Ecto neural progenitor cell (in vitro differentiated cells): ENCODE measurements at regions not wholly inside any gene's neighbourhood (a gene's known extent, or its start where the extent isn't known, plus 50 kb on each side); places are given as distances from the start of the nearest gene placed in this dataset.

Experiments used
- DNase-seq: peaks from one replicate; pipeline ENCODE4 v3.0.0-alpha.2; 2018; ENCODE audit warnings: low spot score

DNA sequence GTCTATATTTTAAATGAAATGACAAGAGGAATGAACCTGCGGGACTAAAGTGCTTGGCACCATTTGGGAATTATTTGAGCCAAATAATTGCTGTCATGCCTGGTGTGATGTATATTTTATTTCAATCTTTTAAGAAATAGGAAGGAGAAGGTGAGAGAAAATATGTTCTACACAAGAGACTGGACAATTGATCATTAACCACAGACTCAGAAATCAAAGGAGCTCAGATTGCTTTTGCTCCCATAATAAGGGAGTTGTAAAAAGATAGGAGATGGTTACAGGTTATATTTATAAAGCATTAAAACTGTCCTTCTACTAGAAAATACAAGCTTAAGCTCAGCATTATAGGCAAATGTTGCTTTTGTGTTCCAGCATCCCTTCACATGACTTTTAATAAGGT, 515.2 kb upstream of the SULF2 start:
- no peak for DNase-seq

DNA sequence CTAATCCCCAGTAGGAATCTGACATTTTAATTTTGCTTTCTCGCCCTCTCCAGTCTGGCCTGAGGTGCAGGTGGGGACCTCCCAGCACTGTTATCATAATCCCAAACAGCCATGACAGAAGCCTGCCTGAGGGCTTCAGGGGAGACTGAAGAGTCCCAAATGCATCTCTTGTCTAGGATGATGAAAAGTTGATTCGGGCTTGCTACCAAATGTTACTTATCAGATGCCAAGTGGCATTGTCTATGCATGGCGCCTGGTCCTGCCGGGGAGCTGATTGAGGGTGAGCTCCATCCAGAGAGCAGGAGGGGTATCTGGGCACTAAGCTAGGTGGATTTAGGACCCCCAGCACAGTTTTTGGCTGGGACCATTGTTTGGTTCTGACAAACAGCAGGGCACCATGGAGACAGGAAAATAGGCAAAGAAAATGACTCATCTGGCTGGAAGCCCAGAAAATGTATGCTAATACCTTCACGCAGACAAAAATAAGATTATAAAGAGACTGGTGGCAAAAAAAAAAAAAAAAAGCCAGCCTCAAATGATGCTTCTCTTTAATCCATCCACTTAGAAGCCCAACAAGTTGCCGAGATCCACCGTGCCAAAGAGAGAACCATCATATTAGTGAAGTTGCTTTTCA, 513.7 kb upstream of the SULF2 start:
- no peak for DNase-seq

DNA sequence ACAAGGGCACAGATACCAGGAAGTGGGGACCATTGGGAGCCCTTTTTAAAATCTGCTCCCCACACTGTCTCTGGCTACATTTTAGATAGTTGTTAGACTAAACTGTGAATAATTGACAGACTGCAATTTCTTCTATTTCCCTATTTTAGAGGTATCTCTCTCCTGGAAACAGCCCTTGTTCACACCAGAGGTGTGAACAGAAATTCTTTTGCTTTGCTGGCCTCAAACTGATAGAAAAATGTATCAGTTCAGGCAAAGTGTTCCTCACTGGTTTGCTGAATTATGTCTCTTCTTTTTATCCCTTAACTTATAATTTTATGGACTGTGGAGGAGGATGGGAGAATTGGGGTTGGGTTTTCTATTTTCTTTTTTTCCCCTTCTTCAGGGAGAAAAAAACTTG, 513.2 kb upstream of the SULF2 start:
- peak; percentile 3 for DNase-seq

DNA sequence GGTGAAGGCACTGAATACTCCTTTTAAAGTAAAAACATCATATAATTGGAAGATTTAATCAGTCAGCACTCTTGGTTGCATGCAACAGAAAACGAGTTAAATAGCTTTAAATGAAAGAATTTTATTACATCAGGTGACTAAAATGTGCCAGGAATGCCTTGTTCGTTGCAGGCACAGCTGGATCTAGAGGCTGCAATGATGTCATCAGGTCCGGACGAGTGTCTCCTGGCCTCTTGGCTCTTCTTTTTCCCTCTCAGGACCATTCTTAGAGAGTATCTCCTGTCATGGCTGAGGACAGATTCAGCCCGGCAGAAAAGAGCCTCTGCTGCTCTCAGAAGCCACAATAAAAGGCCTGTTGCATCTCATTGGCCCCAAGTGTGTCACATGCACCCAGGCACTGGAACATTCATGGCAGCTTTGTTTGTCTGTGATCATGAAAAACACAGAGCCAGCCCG, 510.7 kb upstream of the SULF2 start:
- no peak for DNase-seq

DNA sequence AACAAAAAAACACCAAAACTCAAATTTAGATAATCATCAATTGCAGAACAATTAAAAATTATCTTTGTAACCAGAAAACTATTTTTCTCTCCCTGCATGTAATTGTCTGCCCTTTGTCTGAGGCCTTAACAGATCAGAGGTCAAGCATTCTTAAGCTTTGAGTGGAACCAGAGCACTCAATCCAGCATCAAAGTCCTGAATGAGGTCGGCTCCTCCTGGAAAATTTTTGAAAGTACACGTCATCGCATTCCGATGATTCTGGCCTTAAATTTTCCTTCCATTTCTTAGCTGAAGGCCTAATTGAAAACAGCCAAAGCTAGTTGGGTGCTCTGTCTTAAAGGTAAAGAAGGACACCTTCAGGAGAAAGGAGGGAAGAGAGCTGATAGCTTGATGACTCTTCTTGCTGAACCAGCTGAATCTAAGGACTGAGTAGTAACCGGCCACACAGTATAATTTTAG, 510.2 kb upstream of the SULF2 start:
- DNase-seq: no peak

DNA sequence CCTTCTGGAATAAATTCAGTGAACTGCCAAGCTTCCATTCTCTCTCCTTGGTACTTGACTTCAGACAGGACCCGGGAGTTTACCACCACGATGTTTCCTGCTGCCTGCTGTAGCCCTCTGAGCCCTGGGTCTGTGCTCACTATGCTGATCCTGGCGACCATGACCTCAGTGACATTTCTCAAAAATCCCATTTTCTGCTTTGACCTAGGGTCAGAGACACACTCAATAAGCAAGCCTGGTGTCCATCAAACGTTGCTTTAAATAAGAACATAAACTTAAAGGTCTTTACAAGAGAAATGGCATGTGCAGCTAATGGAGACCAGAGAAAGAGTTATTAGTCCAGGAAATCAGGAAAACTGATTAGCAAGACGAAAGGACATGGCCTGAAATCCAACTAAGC, 509.7 kb upstream of the SULF2 start:
- no peak for DNase-seq

DNA sequence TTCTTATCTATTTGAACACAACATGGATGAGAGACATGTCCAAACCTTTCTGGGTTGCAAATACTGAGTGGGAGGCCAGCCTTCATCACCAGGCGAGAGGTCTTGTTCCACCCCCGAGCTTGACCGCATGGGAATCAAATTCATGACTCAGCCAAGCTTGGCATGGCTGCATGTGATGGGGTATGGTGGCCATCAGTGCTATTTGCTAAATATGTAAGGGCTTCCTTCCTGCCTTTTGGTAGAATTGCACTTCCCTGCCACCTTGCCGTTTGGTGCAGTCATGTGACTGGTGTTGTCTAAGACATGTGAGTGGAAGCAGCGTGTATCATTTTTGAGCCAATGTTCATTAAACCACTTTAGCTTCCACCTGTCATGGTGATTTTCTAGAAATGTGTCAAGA, 508.9 kb upstream of the SULF2 start:
- no peak for DNase-seq

DNA sequence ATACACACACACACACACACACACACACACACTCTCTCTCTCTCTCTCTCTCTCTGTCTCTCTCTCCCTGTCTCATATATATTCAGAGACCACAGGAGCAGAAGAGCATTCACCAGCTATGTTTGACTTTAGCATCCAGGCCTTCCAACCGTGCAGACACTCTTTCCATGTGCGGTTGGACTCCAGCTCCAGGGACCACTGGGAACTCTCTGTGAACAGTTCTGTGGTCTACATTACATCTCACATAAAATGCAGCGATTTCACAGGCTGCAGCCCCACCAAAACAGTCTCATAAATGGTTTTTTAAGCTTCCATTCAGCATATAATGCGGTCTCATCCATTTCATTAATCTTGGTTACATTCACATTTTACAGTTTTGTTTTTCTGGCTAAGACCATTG, 508.4 kb upstream of the SULF2 start:
- no peak for DNase-seq

DNA sequence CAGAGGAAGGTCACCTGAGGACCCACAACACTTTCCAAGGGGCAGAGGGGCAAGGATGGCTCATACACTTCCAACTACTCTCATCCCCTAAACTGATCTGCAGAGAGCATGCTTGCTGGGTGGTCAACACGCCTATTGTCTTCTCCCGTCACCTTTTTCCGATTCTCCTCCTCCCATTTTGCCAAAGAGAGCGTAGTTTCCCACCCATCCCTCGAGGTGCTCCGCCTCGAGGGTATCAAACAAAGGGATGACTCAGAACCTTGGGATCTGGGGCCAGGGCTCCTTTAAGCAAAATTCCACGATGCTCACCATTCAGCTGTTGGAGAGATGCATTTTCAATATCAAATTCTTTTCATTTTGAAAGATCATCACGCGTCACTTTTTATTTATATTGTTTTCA, 507.5 kb upstream of the SULF2 start:
- no peak for DNase-seq

DNA sequence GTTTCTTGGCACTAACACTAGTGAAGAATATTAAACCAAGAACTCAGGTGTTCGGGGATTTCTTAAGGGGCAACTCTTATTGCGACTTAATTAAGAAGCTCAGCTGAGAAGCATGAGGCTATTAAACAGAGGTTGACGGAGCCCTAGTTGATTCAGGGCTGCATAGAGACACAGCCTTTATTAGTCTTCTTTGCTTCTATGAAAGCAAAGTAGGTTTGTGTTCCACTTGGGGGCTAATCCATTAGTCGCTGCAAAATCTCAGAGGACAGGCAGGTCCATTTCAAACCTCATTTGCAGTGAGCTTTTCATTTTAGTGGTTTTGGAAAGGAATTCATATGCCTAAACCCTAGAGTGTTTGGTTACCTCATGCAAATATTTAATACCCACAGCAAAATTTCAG, 506.6 kb upstream of the SULF2 start:
- no peak for DNase-seq

DNA sequence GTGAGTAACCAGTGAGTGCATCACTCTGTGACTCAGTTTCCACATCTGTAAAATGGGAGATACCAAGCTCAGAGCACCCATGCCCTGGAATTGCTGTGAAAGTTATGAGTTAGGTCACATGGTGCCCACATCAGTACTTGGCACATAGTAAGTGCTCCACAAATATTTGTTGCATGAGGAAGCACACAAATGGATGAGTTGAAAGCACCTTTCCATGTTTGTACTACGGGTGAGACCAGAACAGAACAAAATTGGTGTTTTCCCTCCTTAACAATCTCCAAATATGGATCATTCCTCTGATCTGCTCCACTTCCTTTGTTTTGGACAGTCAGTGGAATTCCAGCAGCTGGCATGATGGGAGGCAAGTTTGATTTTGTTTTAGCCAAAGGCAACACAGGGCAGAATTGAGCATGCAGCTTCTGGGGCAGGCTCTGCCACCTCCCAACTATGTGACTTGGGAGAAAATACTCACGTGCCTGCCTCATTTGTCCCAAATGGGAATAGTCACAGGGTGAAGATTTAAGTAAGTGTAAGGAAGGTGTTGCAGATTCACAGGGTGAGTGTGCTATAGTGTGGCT, 503.7 kb upstream of the SULF2 start:
- no peak for DNase-seq

DNA sequence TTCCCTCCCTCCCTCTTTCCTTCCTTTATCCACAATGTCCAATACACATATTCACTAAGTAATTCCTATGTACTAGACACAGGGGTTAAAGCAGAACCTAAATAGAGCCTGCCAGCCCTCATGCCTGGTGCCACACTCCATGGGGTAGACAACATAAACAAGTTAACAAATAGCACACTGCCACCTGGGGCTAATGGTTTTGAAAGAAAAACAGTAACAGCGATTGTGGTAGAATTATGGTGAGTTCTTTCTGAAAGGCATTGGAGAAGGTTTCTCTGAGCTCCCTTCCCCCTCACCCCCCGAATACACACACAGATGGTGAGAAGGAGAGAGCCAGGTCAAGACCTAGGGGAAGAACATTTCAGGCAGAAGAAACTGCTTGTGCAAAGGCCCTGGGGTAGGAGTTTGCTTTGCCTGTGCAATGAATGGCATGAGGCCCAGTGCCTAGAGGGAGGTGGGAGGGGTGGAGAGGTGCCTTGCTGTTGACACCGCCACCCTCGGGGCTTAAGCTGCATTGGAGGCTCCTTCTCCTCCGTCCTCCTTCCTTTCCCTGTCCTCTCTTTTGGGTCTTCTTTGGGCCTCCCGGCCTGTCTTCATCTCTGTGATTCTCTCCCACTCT, 502.4 kb upstream of the SULF2 start:
- no peak for DNase-seq

DNA sequence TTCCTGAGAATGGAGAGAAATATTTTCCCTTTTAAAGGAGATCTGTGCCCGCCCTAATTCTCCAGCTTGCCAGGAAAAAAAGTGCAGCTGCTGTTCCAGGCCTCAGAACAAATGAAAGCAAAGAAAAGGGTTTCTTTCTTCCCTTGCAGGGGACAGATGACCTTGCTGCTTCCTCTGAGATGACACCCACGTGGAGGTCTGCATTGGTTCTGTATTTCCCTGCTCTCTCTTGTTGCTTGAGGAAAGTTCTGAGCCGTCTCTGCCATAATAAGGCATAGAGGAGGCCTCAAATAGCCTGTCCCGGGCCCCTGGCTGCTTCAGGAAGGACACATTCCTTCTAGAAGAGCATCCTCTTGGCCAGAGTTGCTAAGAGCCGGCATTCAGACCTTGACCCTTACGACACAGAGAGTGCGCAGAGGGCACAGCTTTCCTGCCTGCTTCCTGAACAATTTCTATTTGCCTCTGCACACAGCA, 501.8 kb upstream of the SULF2 start:
- no peak for DNase-seq

DNA sequence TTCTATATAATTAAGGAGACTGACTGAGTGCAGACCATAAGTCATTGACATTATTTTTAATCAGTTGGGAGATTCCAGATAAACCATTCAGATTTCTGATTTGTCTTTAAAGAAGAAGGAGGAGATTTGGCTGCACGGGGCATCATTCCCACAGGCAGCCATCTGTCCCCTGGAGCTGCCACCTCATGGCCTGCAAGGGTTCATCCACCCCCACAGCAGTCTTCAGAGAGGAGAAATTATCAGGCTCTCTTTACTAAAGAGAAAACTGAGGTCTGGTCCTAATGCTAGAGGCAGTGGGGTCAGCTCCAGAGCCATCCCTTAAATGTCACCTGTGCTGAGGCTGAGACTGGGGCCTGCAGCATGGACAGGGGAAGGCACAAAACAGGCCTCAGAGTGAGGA, 501.3 kb upstream of the SULF2 start:
- no peak for DNase-seq

DNA sequence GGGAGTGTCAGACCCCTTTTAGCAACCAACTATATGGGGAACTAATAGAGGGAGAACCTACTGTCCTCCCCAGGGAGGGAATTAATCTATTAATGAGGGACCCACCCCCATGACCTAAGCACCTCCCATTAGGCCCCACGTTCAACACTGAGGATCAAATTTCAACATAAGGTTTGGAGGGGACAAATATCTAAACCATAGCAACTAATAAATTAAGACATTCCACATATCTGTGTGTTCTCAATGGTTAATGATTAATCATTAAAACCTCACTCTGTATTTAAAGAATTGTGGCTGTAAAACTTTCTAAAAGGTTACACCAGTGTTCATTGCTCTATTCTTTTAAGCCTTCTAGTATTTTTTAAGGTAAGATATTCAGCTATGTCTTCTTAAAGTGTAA, 500.4 kb upstream of the SULF2 start:
- no peak for DNase-seq

DNA sequence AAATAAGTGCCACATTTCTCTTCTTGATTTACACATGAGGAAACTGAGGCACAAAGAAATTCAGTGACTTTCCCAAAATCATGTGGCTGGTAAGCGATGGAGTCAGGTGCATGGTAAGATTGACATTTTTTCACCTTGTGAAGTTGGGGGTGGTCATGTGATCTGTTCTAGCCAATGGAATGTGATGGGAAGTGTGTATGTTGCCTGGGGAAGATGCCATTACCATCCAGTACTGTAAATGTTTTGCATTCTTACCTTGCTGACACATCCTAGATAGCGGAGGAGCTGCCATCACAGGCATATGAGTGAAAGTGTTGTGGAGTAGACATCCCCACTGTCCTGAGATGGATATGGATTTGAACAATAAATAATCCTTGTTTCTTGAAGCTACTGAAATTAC, 499.6 kb upstream of the SULF2 start:
- no peak for DNase-seq

DNA sequence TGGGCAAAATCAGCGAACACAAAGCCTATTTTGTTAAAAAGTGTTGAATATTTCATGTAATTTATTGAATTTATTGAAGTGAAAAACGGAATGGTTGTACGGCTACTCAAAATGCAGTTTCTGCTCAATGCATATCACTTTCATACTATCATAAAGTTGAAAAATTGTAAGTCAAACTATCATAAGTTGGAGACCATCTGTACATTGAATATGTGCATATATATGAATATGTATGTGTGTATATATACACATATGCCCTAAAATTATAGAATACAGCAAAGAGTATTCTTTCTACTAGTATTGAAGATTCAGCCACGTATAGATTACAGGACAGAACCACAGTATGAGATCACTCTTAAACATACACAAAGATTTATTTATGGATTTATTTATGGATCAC, 499.0 kb upstream of the SULF2 start:
- DNase-seq: no peak

DNA sequence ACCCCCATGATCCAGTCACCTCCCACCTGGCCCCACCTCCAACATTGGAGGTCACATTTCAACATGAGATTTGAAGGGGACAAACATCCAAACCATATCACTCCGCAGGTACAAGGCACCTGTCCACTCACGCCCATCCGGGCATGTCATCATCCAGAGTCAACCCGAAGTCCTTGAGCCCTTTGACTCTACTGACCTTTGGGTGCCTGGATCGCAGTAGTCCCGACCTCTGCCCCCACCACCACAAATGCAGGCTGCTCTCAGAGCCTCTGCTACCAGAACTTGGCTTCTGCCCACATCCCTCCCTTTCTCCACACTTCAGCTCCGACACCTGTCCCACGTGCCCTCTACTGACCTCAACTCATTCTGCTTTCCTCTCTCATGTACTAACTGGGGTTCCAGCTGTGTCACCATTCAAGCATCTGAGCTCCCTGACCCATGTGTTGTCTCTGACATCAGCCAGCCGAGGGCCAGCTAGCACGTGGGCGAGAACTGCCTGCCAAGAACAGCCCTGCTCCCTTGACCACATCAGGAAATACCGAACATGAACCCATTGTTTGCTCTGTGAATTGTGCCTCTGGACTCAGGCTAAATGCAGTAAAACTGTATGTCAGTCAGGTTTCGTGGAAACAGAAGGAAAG, 498.3 kb upstream of the SULF2 start:
- no peak for DNase-seq

DNA sequence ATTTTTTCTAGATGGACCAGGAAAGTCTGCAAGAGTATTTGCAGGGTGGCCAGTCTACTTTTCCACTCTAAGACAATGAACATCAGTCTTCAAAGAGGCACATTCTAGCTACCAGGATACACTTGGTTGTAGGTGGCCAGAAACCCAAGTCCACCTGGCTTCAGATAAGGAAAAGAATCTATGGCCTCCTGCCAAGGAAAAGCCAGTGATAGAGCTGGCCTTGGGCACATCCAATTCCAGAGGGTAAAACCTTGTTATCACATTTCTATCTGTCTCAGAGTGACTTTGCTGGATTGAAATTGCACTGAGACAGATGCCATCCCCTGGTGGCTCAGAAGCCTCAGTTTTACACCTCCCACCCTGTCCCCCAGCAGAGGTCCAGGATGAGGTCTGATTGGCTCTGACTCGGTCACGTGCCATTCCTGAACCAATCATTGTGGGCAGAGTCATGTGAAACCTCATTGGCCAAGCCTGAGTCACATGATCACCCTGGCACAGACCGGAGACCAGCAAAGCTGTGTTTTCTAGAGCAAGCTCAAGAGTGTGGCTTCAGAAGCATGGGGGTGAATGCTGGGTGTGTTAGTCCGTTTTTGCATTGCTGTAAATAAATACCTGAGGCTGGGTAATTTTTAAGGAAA, 497.4 kb upstream of the SULF2 start:
- no peak for DNase-seq

DNA sequence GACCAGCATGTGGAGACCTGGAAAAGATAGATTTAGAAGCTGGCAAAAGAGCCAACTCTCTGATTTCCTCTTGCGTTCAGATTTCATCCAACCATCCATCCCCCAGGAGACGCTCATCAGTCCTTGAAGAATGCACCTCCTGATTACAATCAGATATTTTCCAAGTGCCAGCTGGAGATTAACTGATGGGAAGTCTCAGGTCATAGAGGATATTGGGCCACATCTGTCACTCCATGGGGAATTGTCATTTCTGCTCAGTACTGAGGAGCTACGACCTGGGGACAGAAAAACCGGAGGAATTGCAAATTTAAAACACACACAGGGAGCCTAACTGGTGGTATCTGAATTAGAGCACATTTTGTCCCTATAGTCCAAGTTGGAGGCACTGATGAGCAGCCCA, 496.2 kb upstream of the SULF2 start:
- no peak for DNase-seq

DNA sequence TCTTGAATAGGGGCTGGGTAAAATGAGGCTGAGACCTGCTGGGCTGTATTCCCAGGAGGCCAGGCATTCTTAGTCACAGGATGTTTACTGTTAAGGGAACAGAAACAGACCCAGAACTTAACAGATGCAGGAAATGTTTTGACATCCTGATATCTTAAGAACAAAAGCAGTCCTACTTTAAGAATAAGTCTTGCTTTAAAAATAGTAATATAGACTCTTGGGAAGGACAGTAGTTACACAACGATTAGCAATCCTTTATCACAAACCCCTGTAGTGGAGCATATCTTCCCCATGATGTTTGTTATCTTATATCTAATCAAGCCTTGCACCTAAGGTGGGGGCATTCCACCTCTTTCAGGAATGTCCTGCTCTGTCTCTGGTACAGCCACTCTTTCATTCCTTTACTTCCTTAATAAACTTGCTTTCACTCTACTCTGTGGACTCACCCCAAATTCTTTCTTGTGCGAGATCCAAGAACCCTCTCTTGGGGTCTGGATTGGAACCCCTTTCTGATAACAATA, 493.7 kb upstream of the SULF2 start:
- DNase-seq: no peak

DNA sequence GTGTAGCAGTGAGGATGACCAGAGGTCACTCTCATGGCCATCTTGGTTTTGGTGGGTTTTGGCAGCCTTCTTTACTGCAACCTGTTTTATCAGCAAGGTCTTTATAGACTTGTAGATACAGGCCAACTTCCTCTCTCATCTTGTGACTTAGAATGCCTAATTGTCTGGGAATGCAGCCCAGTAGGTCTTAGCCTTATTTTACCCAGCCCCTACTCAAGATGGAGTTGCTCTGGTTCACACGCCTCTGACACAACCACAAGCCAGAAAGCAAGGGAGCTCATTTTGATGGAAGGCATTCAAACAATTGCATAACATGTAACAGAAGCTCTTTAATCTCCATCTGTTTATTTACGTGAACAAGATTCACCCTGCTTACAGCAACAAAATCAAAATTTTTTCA, 492.0 kb upstream of the SULF2 start:
- DNase-seq: no peak

DNA sequence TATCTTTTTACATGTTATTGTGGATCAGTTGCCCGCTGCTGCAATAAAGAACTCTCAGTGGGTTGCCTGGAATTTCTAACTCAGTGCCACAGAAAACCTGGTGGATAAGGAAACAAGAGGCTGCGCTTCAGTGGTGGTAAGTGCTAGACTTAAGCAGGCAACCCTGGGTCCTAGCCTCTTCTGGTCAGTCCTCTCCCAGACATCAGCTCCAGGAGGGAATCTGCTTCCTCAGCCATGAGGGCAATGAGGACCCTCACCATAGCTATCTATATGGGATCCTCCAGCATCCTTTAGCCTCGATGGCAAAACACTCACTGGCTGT, 490.7 kb upstream of the SULF2 start:
- no peak for DNase-seq
